ENCODE measurements at regions not wholly inside any gene's neighbourhood (a gene's known extent, or its start where the extent isn't known, plus 50 kb on each side); places are given as distances from the start of the nearest gene placed in this dataset.

DNA sequence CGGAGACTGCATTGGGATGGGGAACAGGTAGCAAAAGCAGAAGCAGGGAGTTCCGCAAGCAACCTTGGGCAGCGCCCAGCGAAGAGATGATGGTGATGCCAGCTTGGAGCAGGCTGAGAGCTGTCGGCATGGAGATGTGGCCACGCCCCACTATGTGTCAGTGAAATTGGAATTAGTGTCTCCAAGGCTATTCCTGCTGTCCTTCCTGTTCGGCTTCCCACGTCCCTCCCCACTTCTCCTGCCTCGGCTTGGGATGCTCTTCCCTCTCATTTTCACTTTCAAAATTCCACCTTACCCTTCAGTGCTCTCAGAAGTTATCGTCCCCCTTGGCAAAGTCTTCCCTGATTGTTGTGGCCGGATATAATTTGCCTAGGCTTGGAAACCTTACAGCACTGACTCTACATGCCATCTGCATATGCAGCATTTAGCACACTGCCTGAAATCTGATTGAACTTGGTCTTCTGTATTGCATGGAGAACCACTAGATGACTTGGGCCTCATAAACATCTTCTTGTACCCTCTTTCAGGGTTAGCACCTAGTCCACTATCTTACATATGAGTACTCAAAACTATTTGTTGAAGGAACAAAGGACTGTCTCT, 270.7 kb upstream of the RUNX1 start:
- TF ChIP-seq, protein P1, sequence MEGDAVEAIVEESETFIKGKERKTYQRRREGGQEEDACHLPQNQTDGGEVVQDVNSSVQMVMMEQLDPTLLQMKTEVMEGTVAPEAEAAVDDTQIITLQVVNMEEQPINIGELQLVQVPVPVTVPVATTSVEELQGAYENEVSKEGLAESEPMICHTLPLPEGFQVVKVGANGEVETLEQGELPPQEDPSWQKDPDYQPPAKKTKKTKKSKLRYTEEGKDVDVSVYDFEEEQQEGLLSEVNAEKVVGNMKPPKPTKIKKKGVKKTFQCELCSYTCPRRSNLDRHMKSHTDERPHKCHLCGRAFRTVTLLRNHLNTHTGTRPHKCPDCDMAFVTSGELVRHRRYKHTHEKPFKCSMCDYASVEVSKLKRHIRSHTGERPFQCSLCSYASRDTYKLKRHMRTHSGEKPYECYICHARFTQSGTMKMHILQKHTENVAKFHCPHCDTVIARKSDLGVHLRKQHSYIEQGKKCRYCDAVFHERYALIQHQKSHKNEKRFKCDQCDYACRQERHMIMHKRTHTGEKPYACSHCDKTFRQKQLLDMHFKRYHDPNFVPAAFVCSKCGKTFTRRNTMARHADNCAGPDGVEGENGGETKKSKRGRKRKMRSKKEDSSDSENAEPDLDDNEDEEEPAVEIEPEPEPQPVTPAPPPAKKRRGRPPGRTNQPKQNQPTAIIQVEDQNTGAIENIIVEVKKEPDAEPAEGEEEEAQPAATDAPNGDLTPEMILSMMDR (tag by site-specific recombination; IDR thresholded peaks at IDR 0.05), result no peak
- TF ChIP-seq, protein P2, sequence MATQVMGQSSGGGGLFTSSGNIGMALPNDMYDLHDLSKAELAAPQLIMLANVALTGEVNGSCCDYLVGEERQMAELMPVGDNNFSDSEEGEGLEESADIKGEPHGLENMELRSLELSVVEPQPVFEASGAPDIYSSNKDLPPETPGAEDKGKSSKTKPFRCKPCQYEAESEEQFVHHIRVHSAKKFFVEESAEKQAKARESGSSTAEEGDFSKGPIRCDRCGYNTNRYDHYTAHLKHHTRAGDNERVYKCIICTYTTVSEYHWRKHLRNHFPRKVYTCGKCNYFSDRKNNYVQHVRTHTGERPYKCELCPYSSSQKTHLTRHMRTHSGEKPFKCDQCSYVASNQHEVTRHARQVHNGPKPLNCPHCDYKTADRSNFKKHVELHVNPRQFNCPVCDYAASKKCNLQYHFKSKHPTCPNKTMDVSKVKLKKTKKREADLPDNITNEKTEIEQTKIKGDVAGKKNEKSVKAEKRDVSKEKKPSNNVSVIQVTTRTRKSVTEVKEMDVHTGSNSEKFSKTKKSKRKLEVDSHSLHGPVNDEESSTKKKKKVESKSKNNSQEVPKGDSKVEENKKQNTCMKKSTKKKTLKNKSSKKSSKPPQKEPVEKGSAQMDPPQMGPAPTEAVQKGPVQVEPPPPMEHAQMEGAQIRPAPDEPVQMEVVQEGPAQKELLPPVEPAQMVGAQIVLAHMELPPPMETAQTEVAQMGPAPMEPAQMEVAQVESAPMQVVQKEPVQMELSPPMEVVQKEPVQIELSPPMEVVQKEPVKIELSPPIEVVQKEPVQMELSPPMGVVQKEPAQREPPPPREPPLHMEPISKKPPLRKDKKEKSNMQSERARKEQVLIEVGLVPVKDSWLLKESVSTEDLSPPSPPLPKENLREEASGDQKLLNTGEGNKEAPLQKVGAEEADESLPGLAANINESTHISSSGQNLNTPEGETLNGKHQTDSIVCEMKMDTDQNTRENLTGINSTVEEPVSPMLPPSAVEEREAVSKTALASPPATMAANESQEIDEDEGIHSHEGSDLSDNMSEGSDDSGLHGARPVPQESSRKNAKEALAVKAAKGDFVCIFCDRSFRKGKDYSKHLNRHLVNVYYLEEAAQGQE (tag by site-specific recombination; IDR thresholded peaks at IDR 0.05), result no peak
- TF ChIP-seq SALL2 (tag by site-specific recombination; IDR thresholded peaks at IDR 0.05; ENCODE audit: borderline replicate concordance), result no peak
- no peak for TF ChIP-seq ZNF274 (IDR thresholded peaks at IDR 0.05; ENCODE audit: low read length)
- no peak for TF ChIP-seq ZNF274 (tag by site-specific recombination; IDR thresholded peaks at IDR 0.05; ENCODE audit: borderline replicate concordance)

Data from HEK293 (cell line).